Stimulated activated CD8-positive, alpha-beta memory T cell treated with anti-CD3 and anti-CD28 coated beads, Interleukin-7, amount 100 ng/mL, for 1 hour (primary cell): ENCODE measurements at regions not wholly inside any gene's neighbourhood (a gene's known extent, or its start where the extent isn't known, plus 50 kb on each side); places are given as distances from the start of the nearest gene placed in this dataset.

Experiments used
- DNase-seq, 2 donors: peaks; one replicate each; pipeline ENCODE4 v3.0.0-alpha.2; 2020; ENCODE audit warnings: low read depth in 2 of 2

- DNase-seq, result no peak
These were observed 65.9 kb upstream of the ARHGEF3 start for GRCh38 chr3:56867671-56868070.

- DNase-seq, result no peak
These were observed 63.3 kb upstream of the ARHGEF3 start for GRCh38 chr3:56864918-56865524.

GRCh38 chr3:56864090-56864489, 62.3 kb upstream of the ARHGEF3 start:
- DNase-seq, result no peak

- no peak for DNase-seq
These were observed 60.8 kb upstream of the ARHGEF3 start for GRCh38 chr3:56862352-56863062.

- no peak for DNase-seq
These were observed 59.8 kb upstream of the ARHGEF3 start for GRCh38 chr3:56861511-56861910.

- no peak for DNase-seq
These were observed 59.2 kb upstream of the ARHGEF3 start for GRCh38 chr3:56860939-56861338.

GRCh38 chr3:56860351-56860750, 58.6 kb upstream of the ARHGEF3 start:
- no peak for DNase-seq

GRCh38 chr3:56858331-56858730, 56.6 kb upstream of the ARHGEF3 start:
- DNase-seq, result no peak

- DNase-seq, result no peak
These were observed 55.4 kb upstream of the ARHGEF3 start for GRCh38 chr3:56857178-56857577.

- no peak for DNase-seq
These were observed 55.0 kb upstream of the ARHGEF3 start for GRCh38 chr3:56856752-56857151.

- no peak for DNase-seq
These were observed 54.2 kb upstream of the ARHGEF3 start for GRCh38 chr3:56855856-56856512.

- no peak for DNase-seq
These were observed 53.3 kb upstream of the ARHGEF3 start for GRCh38 chr3:56854856-56855611.

- no peak for DNase-seq
These were observed 50.5 kb upstream of the ARHGEF3 start for GRCh38 chr3:56851966-56852884.
